HG03064 (cell line): ENCODE measurements at regions not wholly inside any gene's neighbourhood (a gene's known extent, or its start where the extent isn't known, plus 50 kb on each side); places are given as distances from the start of the nearest gene placed in this dataset.
"Not testable (repeated sequence)": the region's sequence is repeated elsewhere in the genome, so short reads cannot be mapped to it uniquely, and the experiment has no call there.

ENCODE experiments used
- ATAC-seq: cut with Tn5 transposase; IDR thresholded peaks from one replicate; pipeline ENCODE4 v1.9.1; 2021; ENCODE audit warnings: low read depth; ENCODE audit not compliant: unreplicated experiment

GRCh38 chr1:242826701-242827336 lies 302.3 kb upstream of the PLD5 start:
- ATAC-seq: no peak

- no peak for ATAC-seq
Measured at GRCh38 chr1:242824435-242824834, 299.9 kb upstream of the PLD5 start.

DNA sequence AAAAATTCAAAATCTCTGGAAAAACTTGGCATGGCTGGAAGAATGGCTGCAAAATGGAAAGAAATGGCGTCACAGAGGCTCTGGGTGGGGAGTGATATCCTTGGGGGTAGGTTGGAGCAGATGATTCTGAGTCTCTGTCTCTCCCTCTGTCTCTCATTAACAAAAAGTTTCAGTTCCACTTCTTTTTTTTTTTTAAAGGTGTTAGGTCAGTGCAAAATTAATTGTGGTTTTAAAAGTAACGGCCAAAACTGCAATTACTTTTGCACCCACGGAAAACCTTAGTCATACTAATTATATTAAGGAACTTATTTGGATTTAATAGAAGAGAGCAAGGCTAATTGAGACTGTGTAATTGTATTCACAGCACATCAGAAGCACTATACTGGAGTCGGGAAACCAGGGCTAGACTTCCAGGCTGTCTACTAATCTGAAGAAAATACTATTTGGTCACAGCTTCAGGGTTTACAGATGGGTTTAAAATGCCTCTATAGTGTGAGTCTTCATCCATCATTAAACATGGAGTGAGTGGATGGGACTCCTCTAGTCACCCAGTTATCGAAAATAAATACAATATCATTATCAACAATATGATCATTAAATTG lies 289.1 kb upstream of the PLD5 start:
- peak; percentile 89 for ATAC-seq

DNA sequence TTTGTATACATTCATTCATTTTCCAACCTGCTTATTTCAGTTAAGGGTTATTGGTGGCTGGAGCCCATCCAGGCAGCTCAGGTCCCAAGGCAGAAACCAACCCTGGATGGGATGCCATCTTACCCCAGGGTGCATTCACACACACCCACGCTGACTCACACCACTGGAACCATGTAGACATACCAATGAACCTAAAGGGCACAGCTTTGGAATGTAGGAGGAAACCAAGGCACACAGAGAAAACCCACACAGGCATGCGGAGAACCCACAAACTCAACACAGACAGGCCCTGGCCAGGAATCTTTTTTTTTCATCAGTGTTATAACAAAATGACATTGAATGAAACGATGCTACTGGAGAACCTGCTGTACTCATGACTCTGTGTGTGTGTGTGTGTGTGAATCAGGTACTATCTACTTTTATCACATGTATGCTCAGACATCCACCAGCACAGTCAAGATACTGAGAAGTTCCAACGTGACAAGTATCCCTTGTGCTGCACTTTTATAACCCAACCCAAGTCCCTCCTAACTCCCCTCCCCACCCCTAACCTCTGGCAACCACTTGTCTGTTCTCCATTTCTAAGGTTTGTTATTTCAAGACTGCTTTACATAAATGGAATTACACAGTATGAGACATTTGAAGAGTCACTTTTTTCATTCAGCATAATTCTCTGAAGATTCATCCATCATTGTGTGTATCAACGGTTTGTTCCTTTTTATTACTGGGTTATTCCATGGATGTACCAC lies 286.8 kb upstream of the PLD5 start:
- ATAC-seq: no peak

- no peak for ATAC-seq
Measured at GRCh38 chr1:242806324-242806723, 281.8 kb upstream of the PLD5 start.

- ATAC-seq: not testable (repeated sequence)
Measured at GRCh38 chr1:242805360-242805759, 280.9 kb upstream of the PLD5 start.

DNA sequence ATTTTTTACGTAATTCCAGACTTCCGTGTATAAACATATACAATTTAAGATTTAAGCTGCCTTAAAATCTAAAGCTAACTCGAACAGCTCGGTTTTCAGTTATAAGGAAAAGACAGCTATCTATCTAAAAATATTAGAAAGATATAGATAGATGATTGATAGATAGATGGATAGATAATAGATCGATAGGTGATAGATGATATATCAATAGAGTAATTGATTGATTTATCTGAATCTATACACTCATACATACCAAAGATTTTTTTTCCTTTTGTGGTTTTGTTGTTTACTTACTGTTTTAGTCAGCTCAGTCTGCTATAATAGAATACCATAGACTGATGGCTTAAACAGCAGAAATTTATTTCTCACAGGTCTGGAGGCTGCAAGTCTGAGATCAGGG lies 278.5 kb upstream of the PLD5 start:
- no peak for ATAC-seq

DNA sequence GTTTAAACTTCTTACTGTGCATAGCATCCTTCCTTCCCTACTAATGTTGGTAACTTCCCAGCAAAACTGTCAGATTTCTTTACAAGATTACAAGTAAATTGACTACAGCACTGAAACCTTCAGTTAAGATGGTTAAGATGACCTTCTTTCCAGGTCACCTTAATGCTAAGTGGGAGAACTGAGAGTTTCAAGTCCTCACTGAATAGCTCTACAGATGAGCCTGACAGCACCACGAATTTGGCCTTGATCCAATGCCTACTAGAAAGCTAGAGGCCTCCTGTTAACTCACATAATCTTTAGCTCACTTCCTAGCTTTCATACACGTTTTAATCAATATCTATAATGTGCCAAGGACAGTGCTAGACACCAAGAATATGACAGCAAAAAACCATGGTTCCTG lies 276.0 kb upstream of the PLD5 start:
- ATAC-seq: no peak

DNA sequence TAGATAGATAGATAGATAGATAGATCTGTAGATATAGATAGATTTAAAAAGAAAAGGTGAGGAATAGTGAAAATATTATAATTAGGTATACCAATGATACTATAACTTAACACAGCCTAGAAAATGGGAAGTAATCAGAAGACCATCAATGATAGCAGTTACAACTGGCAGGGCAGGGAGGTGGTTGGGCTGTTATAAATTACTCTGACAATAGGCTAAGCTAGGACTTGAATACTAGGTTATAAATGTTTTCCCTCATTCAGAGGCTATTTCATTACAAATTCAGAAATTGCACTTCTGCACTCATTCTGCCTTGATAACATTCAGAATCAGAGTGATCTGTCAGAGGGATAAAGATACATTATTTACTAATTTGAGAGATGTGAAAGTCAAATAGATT lies 273.4 kb upstream of the PLD5 start:
- no peak for ATAC-seq

DNA sequence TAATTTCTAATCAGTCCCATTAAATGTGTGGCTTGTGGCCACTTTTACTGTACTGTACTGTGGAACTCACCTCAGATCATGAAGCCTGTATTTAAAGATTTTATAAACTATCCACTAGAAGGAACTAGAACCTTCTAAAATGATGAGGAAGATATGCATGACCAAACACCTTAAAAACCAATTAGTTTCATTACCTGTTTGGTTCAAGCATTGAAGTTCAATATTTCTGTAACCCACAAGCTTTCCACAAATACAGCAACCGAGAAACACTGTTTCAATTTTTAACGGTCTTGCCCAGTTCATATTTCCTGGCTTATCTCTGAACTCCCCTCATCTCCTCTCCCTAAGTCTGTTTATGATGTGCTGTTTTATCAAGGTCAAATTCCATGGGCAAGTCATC lies 264.3 kb upstream of the PLD5 start:
- ATAC-seq: peak; percentile 82

GRCh38 chr1:242787968-242788367 lies 263.5 kb upstream of the PLD5 start:
- no peak for ATAC-seq

GRCh38 chr1:242784807-242785206 lies 260.3 kb upstream of the PLD5 start:
- no peak for ATAC-seq

GRCh38 chr1:242784084-242784483 lies 259.6 kb upstream of the PLD5 start:
- peak; percentile 49 for ATAC-seq

- no peak for ATAC-seq
Measured at GRCh38 chr1:242774256-242774655, 249.8 kb upstream of the PLD5 start.

DNA sequence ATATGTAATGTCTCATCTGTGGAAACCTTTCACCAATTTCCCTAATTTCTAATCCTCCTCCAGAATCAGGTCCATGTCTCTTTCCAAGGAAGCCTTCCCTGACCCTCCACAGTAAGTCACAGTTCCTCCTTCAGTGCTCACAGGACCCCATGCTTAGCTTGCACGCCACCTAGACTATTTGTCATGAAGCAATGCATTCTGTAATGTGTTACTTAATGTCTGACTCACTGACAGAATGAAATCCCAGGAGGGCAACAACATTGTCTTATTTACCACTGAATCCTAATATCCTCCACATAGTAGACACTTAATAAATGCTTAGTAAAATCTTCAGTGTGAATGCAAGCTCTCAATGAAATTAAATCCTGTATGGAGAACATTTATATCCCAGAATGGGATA lies 245.9 kb upstream of the PLD5 start:
- ATAC-seq: no peak

DNA sequence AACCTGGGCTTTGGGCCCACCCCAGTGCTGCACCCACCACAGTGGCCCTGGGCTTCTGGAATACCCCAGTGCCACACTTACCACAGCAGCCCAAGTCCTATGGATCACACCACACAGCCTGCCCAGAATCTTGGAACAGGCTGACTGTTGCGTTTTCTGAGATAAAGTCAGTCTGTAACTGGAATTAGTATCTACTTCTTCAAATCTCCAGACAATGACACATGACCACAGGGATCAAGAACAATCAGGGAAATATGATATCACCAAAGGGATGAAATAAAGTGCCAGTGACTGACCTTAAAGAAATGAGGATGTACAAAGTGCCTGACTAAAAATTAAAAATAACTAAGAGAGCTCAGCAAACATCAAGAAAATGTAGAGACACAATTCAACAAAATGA lies 239.7 kb upstream of the PLD5 start:
- no peak for ATAC-seq

- no peak for ATAC-seq
Measured at GRCh38 chr1:242761556-242761955, 237.1 kb upstream of the PLD5 start.

GRCh38 chr1:242754926-242755325 lies 230.4 kb upstream of the PLD5 start:
- ATAC-seq: no peak

GRCh38 chr1:242754125-242754524 lies 229.6 kb upstream of the PLD5 start:
- ATAC-seq: no peak

- ATAC-seq: no peak
Measured at GRCh38 chr1:242747233-242747632, 222.7 kb upstream of the PLD5 start.

DNA sequence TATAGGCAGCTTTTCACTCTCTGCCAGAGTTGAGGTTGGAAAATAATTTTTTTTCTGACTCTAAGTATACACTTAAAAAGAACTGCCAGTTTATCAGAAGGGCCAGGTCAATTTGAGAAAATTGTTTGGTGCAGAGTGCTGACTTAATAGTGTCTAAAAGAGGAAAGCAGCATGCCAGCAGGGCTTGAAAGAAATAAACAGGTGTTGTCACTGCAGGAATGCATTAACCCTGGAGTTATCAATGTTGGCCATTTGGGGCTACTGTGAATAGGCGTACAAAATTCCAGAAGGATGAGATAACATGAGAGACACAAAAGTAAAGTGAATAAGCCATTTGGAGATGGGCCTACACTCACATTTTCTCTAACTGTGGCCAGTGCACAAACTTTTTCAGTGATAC lies 220.6 kb upstream of the PLD5 start:
- no peak for ATAC-seq
